AG08395 (cell line): ENCODE measurements at regions not wholly inside any gene's neighbourhood (a gene's known extent, or its start where the extent isn't known, plus 50 kb on each side); places are given as distances from the start of the nearest gene placed in this dataset.

Experiments
- DNase-seq: peaks from one replicate; pipeline ENCODE4 v3.0.0; 2012; ENCODE audit warnings: mixed read lengths, low spot score

GRCh38 chr2:107627926-107628325, 198.8 kb upstream of the RGPD4 start:
- no peak for DNase-seq

GRCh38 chr2:107633580-107634147, 193.0 kb upstream of the RGPD4 start:
- peak; percentile 53 for DNase-seq

- DNase-seq: no peak
These were observed 192.5 kb upstream of the RGPD4 start for GRCh38 chr2:107634172-107634571.

- no peak for DNase-seq
These were observed 190.8 kb upstream of the RGPD4 start for GRCh38 chr2:107635883-107636282.

GRCh38 chr2:107645586-107645985, 181.1 kb upstream of the RGPD4 start:
- DNase-seq: no peak

GRCh38 chr2:107648781-107649404, 177.8 kb upstream of the RGPD4 start:
- no peak for DNase-seq

- no peak for DNase-seq
These were observed 169.6 kb upstream of the RGPD4 start for GRCh38 chr2:107657049-107657448.

GRCh38 chr2:107663632-107664031, 163.1 kb upstream of the RGPD4 start:
- no peak for DNase-seq

GRCh38 chr2:107669335-107669734, 157.4 kb upstream of the RGPD4 start:
- DNase-seq: no peak

GRCh38 chr2:107681936-107682335, 144.8 kb upstream of the RGPD4 start:
- DNase-seq: no peak

- no peak for DNase-seq
These were observed 142.3 kb upstream of the RGPD4 start for GRCh38 chr2:107684421-107684820.

GRCh38 chr2:107685421-107685986, 141.2 kb upstream of the RGPD4 start:
- no peak for DNase-seq

GRCh38 chr2:107687073-107687472, 139.6 kb upstream of the RGPD4 start:
- DNase-seq: no peak

- DNase-seq: no peak
These were observed 138.6 kb upstream of the RGPD4 start for GRCh38 chr2:107688135-107688534.

- DNase-seq: no peak
These were observed 133.1 kb upstream of the RGPD4 start for GRCh38 chr2:107693604-107694003.

- DNase-seq: no peak
These were observed 132.0 kb upstream of the RGPD4 start for GRCh38 chr2:107694667-107695066.

- DNase-seq: no peak
These were observed 129.3 kb upstream of the RGPD4 start for GRCh38 chr2:107697385-107697784.

GRCh38 chr2:107698861-107699260, 127.8 kb upstream of the RGPD4 start:
- no peak for DNase-seq

- no peak for DNase-seq
These were observed 126.6 kb upstream of the RGPD4 start for GRCh38 chr2:107700073-107700472.

GRCh38 chr2:107711941-107712340, 114.8 kb upstream of the RGPD4 start:
- no peak for DNase-seq

- DNase-seq: no peak
These were observed 113.8 kb upstream of the RGPD4 start for GRCh38 chr2:107712857-107713256.

GRCh38 chr2:107717661-107718060, 109.0 kb upstream of the RGPD4 start:
- no peak for DNase-seq

- DNase-seq: no peak
These were observed 107.6 kb upstream of the RGPD4 start for GRCh38 chr2:107719141-107719540.

- DNase-seq: no peak
These were observed 106.9 kb upstream of the RGPD4 start for GRCh38 chr2:107719836-107720235.
